Left ventricle myocardium inferior (tissue), 1 donor: ENCODE measurements at regions not wholly inside any gene's neighbourhood (a gene's known extent, or its start where the extent isn't known, plus 50 kb on each side); places are given as distances from the start of the nearest gene placed in this dataset.
"Not testable (repeated sequence)": the region's sequence is repeated elsewhere in the genome, so short reads cannot be mapped to it uniquely, and the experiment has no call there.

ENCODE experiments used
- DNase-seq: peaks from one replicate; pipeline ENCODE4 v3.0.0-alpha.2; 2020
- H3K27ac ChIP-seq: fragments of 200-600 bp; replicated peaks from 2 replicates; pipeline ENCODE4 v1.8.0; 2021
- H3K27me3 ChIP-seq: fragments of 200-600 bp; 2 replicates; pipeline ENCODE4 v1.8.0; 2021; ENCODE audit warnings: low read depth
- H3K36me3 ChIP-seq: fragments of 200-600 bp; 2 replicates; pipeline ENCODE4 v1.8.0; 2021
- H3K4me1 ChIP-seq: fragments of 200-600 bp; 2 replicates; pipeline ENCODE4 v1.8.0; 2021
- H3K4me3 ChIP-seq: fragments of 200-600 bp; 2 replicates; pipeline ENCODE4 v1.8.0; 2021; ENCODE audit warnings: mild to moderate bottlenecking, moderate library complexity
- H3K9me3 ChIP-seq: fragments of 200-600 bp; replicated peaks from 2 replicates; pipeline ENCODE4 v1.8.0; 2021
- CTCF ChIP-seq: fragments of 200-600 bp; IDR thresholded peaks from 2 replicates; pipeline ENCODE4 v1.8.0; 2021; ENCODE audit warnings: antibody characterized with exemption, mild to moderate bottlenecking, borderline replicate concordance
- intact Hi-C: fragments of 100-400 bp; cut with micrococcal nuclease; formaldehyde crosslinking; loops from one replicate; pipeline ENCODE4 v1.11.0; 2022
- donor health status: DM: no; HTN: yes; CAD: no; lungs with severe emphysema.

- Histone ChIP-seq H3K27ac (no peak overlapping the region), H3K4me1 (no peaks in the 10 kb centered on the region), H3K9me3 (peaks cover 6% of the 10 kb centered on the region), H3K27me3 (no peaks in the 10 kb centered on the region), H3K36me3 (no peaks in the 10 kb centered on the region), H3K4me3 (no peak overlapping the region)
- no peak for DNase-seq
- intact Hi-C loops: no loop called here
- no peak for TF ChIP-seq CTCF
Observed at GRCh38 chr9:74172874-74173273, 324.3 kb upstream of the RORB start.

GRCh38 chr9:74173284-74173683, 323.9 kb upstream of the RORB start:
- no peak for TF ChIP-seq CTCF
- intact Hi-C loops: no loop called here
- no peaks in the 10 kb centered on the region for H3K4me1 ChIP-seq
- peaks cover 3% of the 10 kb centered on the region for H3K9me3 ChIP-seq
- no peaks in the 10 kb centered on the region for H3K27me3 ChIP-seq
- H3K27ac ChIP-seq: no peak overlapping the region
- no peaks in the 10 kb centered on the region for H3K36me3 ChIP-seq
- no peak for DNase-seq
- no peak overlapping the region for H3K4me3 ChIP-seq

- DNase-seq, H3K4me3 ChIP-seq, H3K27ac ChIP-seq, H3K4me1 ChIP-seq, H3K36me3 ChIP-seq, H3K27me3 ChIP-seq, intact Hi-C loops: not testable (repeated sequence)
- H3K9me3 ChIP-seq: peaks cover 20% of the 10 kb centered on the region
Observed at GRCh38 chr9:74197771-74198170, 299.4 kb upstream of the RORB start.

GRCh38 chr9:74205056-74205455, 292.1 kb upstream of the RORB start:
- Histone ChIP-seq H3K27ac (no peak overlapping the region), H3K4me3 (no peak overlapping the region), H3K36me3 (no peaks in the 10 kb centered on the region), H3K27me3 (no peaks in the 10 kb centered on the region), H3K4me1 (no peaks in the 10 kb centered on the region), H3K9me3 (no peaks in the 10 kb centered on the region)
- no peak for DNase-seq
- intact Hi-C loops: no loop called here
- TF ChIP-seq CTCF: no peak

DNA sequence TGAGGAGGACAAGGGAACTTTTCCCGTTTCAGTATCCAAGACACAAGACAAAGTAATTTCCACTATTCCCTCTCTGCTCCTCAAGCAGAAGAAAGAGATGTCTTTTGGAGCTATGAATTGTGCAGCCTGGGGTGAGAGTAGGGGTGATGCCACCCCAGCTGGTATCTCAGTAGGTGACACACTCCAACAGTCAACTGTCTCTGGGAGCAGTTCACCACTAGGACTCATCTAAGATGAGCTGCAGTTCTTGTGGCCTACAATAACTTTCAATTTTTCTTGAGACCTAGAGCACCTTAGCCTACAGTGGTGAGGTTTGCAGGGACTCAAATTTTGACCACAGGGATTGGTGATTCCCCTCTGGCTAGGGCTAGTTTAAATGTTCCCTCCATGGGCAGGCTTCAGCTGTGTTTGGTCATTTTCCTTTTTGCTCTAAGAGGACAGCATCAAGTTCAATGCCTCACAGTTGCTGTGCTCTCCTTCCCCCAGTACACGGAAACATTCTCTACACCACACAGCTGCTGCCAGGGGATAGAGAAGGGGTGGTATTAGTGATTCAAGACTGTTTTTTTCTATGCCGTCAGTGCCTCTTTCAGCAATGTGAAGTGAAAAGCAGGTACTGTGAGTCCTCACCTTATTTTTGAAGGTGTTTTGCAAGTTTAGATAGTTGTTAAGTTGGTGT, 278.6 kb upstream of the RORB start:
- H3K27me3 ChIP-seq: no peaks in the 10 kb centered on the region
- H3K27ac ChIP-seq: no peak overlapping the region
- H3K4me1 ChIP-seq: no peaks in the 10 kb centered on the region
- DNase-seq: no peak
- no peaks in the 10 kb centered on the region for H3K36me3 ChIP-seq
- H3K4me3 ChIP-seq: no peak overlapping the region
- peaks cover 4% of the 10 kb centered on the region for H3K9me3 ChIP-seq
- intact Hi-C loops: no loop called here
- no peak for TF ChIP-seq CTCF

- Histone ChIP-seq H3K4me3 (no peak overlapping the region), H3K27me3 (no peaks in the 10 kb centered on the region), H3K9me3 (peaks cover 16% of the 10 kb centered on the region), H3K4me1 (no peaks in the 10 kb centered on the region), H3K27ac (no peak overlapping the region), H3K36me3 (no peaks in the 10 kb centered on the region)
- no peak for DNase-seq
- intact Hi-C loops: no loop called here
- TF ChIP-seq CTCF: no peak
Observed at GRCh38 chr9:74220327-74220726, 276.8 kb upstream of the RORB start.
